Activated naive CD4-positive, alpha-beta T cell treated with anti-CD3 and anti-CD28 coated beads, Interleukin-2, amount 50 U/mL, for 16 hours (primary cell): ENCODE measurements at regions not wholly inside any gene's neighbourhood (a gene's known extent, or its start where the extent isn't known, plus 50 kb on each side); places are given as distances from the start of the nearest gene placed in this dataset.

Experiments used
- DNase-seq: peaks from one replicate; pipeline ENCODE4 v3.0.0-alpha.2; 2020

DNA sequence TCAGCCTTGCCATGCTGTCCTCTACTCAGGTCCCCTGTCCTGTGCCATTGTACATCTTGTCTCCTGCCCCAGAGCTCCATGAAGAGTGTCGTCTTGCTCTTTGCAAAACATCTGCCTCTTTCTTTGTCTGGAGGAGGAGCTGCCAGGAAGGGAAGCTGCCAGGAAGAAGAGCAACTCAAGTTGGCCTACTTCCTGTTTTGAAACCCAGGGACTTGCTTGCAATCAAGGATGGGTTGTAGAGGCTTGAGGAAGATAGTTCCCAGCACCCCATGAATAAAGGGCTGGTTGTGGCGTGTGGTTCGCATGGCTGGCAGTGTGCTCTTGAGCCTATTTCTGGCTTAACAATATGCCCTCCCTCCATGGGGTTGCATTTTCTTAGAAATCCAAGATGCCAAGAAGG is 53.0 kb upstream of the CPEB4 start:
- DNase-seq, result no peak

DNA sequence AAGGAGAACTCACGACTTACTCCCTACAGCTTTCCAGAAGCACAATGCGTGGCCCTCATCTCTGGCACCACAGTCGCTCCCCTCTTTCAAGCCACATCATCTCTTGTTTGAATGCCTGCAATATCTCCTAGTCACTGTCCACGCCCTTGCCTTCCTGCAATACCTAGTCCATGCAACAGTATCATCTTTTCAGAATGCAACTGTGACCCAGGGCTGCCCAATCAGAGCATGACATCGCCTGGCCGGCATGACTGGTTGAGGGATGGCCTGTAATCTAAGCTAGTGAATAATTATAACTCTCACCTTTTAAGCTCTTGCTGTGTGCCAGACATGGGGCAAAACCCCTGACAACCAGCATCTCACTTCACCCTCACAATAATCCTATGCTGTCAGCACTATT is 52.5 kb upstream of the CPEB4 start:
- DNase-seq, result no peak

DNA sequence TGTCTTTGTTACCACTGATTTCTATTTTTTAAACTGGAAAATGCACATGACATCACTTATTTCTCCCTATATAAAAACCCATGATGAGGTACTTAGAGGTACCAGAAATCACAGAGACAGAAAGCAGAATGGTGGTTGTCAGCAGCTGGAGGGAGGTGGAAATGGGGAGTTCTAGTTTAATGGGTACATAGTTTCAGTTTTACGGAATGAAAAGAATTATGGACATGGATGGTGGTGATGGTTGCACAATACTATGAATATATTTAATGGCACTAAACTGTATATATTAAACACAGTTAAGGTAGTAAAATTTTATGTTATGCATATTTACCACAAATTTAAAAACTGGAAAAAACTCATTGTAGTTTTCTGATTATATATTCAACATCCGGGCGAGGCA is 50.5 kb upstream of the CPEB4 start:
- no peak for DNase-seq
